Iris pigment epithelial cell (primary cell): ENCODE measurements at regions not wholly inside any gene's neighbourhood (a gene's known extent, or its start where the extent isn't known, plus 50 kb on each side); places are given as distances from the start of the nearest gene placed in this dataset.
A peak's percentile ranks its signal among the peaks of the same experiment; 100 is the strongest.
"Not testable (repeated sequence)": the region's sequence is repeated elsewhere in the genome, so short reads cannot be mapped to it uniquely, and the experiment has no call there.

Experiments
- DNase-seq: peaks from one replicate; pipeline ENCODE4 v3.0.0-alpha.2; 2011; ENCODE audit warnings: low read depth

DNA sequence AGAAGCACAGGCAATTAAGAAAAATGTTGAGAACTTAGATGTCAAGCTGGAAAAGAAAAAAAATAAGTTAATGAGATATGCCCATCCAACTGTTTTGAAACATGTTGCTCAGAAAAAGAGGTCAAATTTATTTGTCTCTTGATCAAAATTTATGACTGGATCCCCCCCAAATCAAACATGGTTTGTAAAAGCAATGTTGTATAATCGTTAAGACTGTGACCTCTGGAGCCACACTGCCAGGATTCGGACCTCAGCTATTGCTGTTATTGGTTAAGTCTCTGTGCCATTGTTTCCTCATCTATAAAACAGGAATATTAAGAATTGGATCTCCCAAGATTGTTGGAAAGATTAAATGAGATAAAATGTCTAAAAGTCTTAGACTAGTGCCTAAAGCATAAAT lies 51.9 kb upstream of the LRRK2 start:
- no peak for DNase-seq

DNA sequence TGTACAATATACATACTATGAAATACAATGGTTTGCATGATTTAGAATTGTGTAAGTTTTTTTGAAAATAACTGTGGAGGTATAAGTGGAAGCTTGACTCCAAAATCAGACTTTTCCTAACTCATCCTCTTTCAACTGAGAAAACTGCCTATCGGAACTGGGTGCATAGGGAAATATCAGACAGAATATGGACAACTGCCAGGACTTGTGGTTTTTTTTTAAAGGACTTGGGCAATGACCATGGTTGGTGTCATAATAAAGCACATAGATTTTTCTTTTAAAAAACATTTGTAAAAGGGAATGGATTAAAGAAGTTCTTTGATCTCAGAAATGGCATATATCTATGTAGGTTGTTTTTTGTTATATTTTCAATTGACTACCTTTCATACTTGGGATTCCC lies 53.3 kb upstream of the LRRK2 start:
- peak; percentile 39 for DNase-seq

- no peak for DNase-seq
Measured at GRCh38 chr12:40171066-40171465, 53.7 kb upstream of the LRRK2 start.

- DNase-seq: no peak
Measured at GRCh38 chr12:40170593-40170992, 54.2 kb upstream of the LRRK2 start.

DNA sequence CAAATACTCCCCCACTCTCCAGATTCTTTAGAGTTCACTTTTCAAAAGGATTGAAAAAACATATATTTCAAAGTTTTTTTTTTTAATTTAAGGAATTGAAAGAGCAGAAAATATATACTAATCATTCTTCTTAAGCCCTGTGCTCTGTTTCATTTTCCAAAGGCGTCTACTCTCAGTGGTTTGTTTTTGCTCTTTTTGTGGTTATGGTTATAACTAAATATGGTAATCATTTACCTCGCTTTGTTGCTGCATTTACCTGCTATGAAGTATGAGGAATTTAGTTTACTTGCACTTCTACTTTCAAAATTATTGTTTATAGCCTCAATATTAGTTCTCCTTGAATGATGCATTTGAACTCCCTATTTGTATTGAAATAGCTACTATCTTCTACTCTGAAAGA lies 55.9 kb upstream of the LRRK2 start:
- DNase-seq: no peak

- DNase-seq: not testable (repeated sequence)
Measured at GRCh38 chr12:40168419-40168818, 56.4 kb upstream of the LRRK2 start.

DNA sequence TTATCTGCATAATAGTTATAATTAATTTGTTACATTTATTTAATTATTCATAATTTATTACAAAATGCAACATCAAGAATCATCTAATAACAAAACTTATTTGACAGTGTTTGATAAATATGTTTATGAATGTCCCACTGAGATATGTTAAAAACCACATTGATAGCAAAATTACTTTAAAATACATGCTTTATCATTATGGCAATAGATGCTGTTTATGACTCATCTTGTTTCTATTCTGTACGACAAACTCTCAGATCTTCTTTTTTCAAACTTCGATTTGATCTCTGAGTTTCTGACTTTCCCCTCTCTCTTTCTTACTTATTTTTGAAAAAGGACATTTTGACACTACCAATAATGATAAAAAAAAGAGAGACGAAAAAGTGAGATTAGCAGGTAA lies 56.8 kb upstream of the LRRK2 start:
- DNase-seq: no peak

GRCh38 chr12:40165179-40165578 lies 59.3 kb upstream of the SLC2A13 start:
- no peak for DNase-seq

DNA sequence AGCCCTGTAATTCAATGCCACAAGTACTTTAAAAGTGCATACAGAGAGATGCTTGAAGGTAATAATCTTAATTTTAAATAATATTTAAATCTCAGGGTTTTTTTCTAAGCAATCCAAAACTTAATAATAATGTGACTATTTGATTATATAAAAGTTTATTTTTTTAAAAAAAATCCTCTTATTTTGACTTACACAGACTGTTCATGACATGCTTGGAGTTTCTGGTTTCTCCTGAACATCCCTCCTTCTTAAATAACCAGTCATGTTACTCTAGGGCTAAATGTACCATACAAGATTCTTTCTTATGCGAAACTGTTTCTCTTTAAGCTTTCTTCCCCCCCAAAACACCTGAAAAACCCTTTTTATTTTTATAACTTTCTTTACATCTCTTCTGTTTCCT lies 58.2 kb upstream of the SLC2A13 start:
- no peak for DNase-seq

DNA sequence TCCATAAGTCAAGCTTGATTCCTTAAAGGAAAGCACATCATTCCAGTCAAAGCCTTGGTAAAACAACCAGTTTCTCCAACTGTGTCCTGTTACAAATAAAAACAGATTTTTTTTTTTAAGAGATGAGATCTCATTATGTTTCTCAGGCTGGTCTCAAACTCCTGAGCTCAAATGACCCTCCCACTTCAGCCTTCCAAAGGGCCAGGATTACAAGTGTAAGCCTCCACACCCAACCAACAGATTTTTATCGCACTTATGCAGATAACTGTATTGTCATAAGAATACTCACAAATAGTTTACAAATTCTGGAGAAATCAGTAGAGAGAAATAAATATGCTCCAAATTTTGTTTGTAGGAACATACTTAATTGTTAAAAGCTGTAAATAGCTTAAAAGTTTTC lies 56.2 kb upstream of the SLC2A13 start:
- DNase-seq: no peak

GRCh38 chr12:40158592-40159111 lies 52.8 kb upstream of the SLC2A13 start:
- DNase-seq: peak; percentile 35

DNA sequence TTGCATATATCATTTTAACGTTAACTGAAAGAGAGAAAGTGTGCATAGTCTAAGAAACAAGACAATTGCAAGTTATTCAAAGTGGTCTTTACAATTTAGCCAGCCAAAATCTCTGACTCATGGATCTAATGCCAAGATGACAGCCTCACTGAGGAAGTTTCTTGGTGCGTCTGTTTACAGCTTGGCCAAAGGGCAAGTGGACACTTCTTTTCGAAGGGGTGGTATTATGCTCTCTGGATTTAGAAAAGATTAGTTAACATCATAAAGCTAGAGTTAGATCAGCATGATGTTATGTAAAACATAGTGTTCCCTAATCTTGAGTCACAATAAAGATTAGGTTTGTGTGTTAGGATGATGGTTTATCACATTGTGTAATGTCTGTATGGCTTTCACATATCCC lies 51.5 kb upstream of the SLC2A13 start:
- DNase-seq: peak; percentile 46

- no peak for DNase-seq
Measured at GRCh38 chr12:40156021-40156764, 50.3 kb upstream of the SLC2A13 start.
